ENCODE measurements at regions not wholly inside any gene's neighbourhood (a gene's known extent, or its start where the extent isn't known, plus 50 kb on each side); places are given as distances from the start of the nearest gene placed in this dataset.

DNA sequence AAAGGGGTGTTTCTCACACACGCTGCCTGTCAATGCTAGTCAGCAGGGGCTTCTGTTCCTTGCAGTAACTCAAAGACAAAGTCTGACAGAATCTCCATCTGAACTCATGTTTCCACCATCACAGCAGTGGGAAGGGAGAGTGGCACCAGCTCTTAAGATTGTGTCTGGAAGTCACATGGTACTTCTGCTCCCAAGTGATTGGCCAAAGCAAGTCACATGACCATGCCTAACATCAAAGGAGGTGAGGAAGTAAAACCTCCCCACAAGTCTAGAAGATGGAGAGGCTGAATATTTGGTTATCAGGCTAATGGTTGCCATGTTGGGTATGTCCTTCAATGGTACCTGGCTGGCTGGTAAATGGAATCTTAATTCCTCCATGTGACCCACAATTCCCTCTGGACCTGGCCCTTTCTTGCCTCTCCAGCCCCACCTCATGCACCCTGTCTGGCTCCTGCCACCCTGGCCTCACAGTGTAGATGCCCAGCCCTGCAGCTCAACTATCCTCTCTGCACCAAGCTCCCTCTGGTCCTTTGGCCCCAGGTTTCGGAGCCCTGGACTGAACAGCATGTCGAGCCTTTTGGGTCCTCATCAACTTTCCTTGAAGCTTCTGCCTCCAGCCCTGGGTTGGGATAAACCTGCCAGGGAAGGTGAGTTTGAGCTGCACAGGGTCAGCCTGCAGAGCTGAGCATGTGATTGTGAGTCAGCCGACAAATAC is 51.0 kb upstream of the PMEPA1 start:
- no peaks in the 10 kb centered on the region for H3K36me3 ChIP-seq
- DNase-seq: peak; percentile 44
- no peaks in the 10 kb centered on the region for H3K27me3 ChIP-seq
- H3K27ac ChIP-seq: no peak overlapping the region
- H3K4me1 ChIP-seq: no peaks in the 10 kb centered on the region
- no peak overlapping the region for H3K4me3 ChIP-seq
- intact Hi-C loops (cut with DNase I): no loop called here
- peaks cover 0 to 5% (median 2%) of the 10 kb centered on the region in 4 donors for H3K9me3 ChIP-seq
- no peak for TF ChIP-seq POLR2A (IDR thresholded peaks at IDR 0.05)
- TF ChIP-seq EP300 (IDR thresholded peaks at IDR 0.05): no peak
- no peak for TF ChIP-seq POLR2AphosphoS5 (IDR thresholded peaks at IDR 0.05)
- no peak for TF ChIP-seq CTCF (IDR thresholded peaks at IDR 0.05)
- WGBS, 2 donors: 95 to 98% methylated on average over 4 of the region's 4 CpGs

DNA sequence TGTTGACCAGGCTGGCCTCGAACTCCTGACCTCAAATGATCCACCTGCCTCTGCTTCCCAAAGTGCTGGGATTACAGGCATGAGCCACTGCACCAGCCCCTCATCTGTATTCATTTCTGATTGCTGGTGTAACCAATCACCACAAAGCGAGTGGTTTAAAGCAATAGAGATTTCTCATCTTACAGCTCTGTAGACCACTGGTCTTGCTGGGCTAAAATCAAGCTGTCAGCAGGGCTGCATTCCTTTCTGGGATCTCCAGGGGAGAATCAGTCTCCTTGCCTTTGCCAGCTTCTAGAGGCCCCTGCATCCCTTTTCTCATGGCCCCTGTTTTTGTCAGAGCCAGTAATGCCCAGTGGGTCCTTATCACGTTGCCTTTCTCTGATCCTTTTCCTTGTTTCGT is 49.9 kb upstream of the PMEPA1 start:
- H3K4me1 ChIP-seq: no peaks in the 10 kb centered on the region
- no peaks in the 10 kb centered on the region for H3K36me3 ChIP-seq
- WGBS, 2 donors: 86 to 90% methylated on average over 4 of the region's 4 CpGs
- H3K27ac ChIP-seq: no peak overlapping the region
- H3K4me3 ChIP-seq: no peak overlapping the region
- no peaks in the 10 kb centered on the region for H3K27me3 ChIP-seq
- DNase-seq: no peak
- TF ChIP-seq POLR2A (IDR thresholded peaks at IDR 0.05) (no peak), POLR2AphosphoS5 (IDR thresholded peaks at IDR 0.05) (no peak), CTCF (IDR thresholded peaks at IDR 0.05) (no peak), EP300 (IDR thresholded peaks at IDR 0.05) (no peak)
- peaks cover 0 to 5% (median 2%) of the 10 kb centered on the region in 4 donors for H3K9me3 ChIP-seq
- intact Hi-C loops (cut with DNase I): no loop called here

Small RNA genes lying in the stretch of these regions (small RNA-seq; reads per million reads assigned to genes)
- 0 reads per million in 3 donors for gene MIR4532
